ENCODE measurements at regions not wholly inside any gene's neighbourhood (a gene's known extent, or its start where the extent isn't known, plus 50 kb on each side); places are given as distances from the start of the nearest gene placed in this dataset.

GRCh38 chr1:69223156-69223555 is 344.6 kb upstream of the LRRC7 start:
- no peaks in the 10 kb centered on the region for H3K36me3 Mint-ChIP-seq
- ATAC-seq, result no peak
- H3K27ac Mint-ChIP-seq, result no peak overlapping the region
- no peak for DNase-seq (ENCODE audit: low spot score)
- H3K9me3 Mint-ChIP-seq, result no peaks in the 10 kb centered on the region
- H3K4me3 Mint-ChIP-seq, result no peak overlapping the region
- no peaks in the 10 kb centered on the region for H3K4me1 Mint-ChIP-seq (ENCODE audit: low read depth in 2 of 2)
- no peaks in the 10 kb centered on the region for H3K27me3 Mint-ChIP-seq

- ATAC-seq (no peak), DNase-seq (ENCODE audit: low spot score) (no peak)
- Mint-ChIP-seq H3K27me3 (no peaks in the 10 kb centered on the region), H3K36me3 (no peaks in the 10 kb centered on the region), H3K4me3 (no peak overlapping the region), H3K27ac (no peak overlapping the region), H3K9me3 (peaks cover 4% of the 10 kb centered on the region), H3K4me1 (ENCODE audit: low read depth in 2 of 2) (no peaks in the 10 kb centered on the region)
These were observed 339.2 kb upstream of the LRRC7 start for GRCh38 chr1:69228501-69228900.

GRCh38 chr1:69230208-69230607 is 337.5 kb upstream of the LRRC7 start:
- no peak for DNase-seq (ENCODE audit: low spot score)
- Mint-ChIP-seq H3K9me3 (peaks cover 15% of the 10 kb centered on the region), H3K4me3 (no peak overlapping the region), H3K36me3 (no peaks in the 10 kb centered on the region), H3K27ac (no peak overlapping the region), H3K4me1 (ENCODE audit: low read depth in 2 of 2) (no peaks in the 10 kb centered on the region), H3K27me3 (no peaks in the 10 kb centered on the region)
- no peak for ATAC-seq

- Mint-ChIP-seq H3K27me3 (no peaks in the 10 kb centered on the region), H3K27ac (no peak overlapping the region), H3K4me1 (ENCODE audit: low read depth in 2 of 2) (no peaks in the 10 kb centered on the region), H3K36me3 (no peaks in the 10 kb centered on the region), H3K4me3 (no peak overlapping the region), H3K9me3 (peaks cover 22% of the 10 kb centered on the region)
- DNase-seq (ENCODE audit: low spot score) (no peak), ATAC-seq (no peak)
These were observed 334.3 kb upstream of the LRRC7 start for GRCh38 chr1:69233463-69233862.

GRCh38 chr1:69244211-69244610 is 323.5 kb upstream of the LRRC7 start:
- peaks cover 15% of the 10 kb centered on the region for H3K9me3 Mint-ChIP-seq
- H3K4me3 Mint-ChIP-seq, result no peak overlapping the region
- DNase-seq (ENCODE audit: low spot score), result no peak
- no peak overlapping the region for H3K27ac Mint-ChIP-seq
- H3K36me3 Mint-ChIP-seq, result peaks cover 5% of the 10 kb centered on the region
- no peaks in the 10 kb centered on the region for H3K27me3 Mint-ChIP-seq
- H3K4me1 Mint-ChIP-seq (ENCODE audit: low read depth in 2 of 2), result no peaks in the 10 kb centered on the region
- ATAC-seq, result no peak

GRCh38 chr1:69246109-69246508 is 321.6 kb upstream of the LRRC7 start:
- Mint-ChIP-seq H3K4me1 (ENCODE audit: low read depth in 2 of 2) (no peaks in the 10 kb centered on the region), H3K36me3 (peaks cover 7% of the 10 kb centered on the region), H3K27me3 (no peaks in the 10 kb centered on the region), H3K4me3 (no peak overlapping the region), H3K9me3 (peaks cover 22% of the 10 kb centered on the region), H3K27ac (no peak overlapping the region)
- ATAC-seq, result no peak
- DNase-seq (ENCODE audit: low spot score), result no peak

- Mint-ChIP-seq H3K27ac (no peak overlapping the region), H3K4me3 (no peak overlapping the region), H3K4me1 (ENCODE audit: low read depth in 2 of 2) (no peaks in the 10 kb centered on the region), H3K36me3 (peaks cover 7% of the 10 kb centered on the region), H3K27me3 (no peaks in the 10 kb centered on the region), H3K9me3 (peaks cover 22% of the 10 kb centered on the region)
- DNase-seq (ENCODE audit: low spot score), result no peak
- ATAC-seq, result no peak
These were observed 321.0 kb upstream of the LRRC7 start for GRCh38 chr1:69246710-69247109.

GRCh38 chr1:69252696-69253095 is 315.0 kb upstream of the LRRC7 start:
- DNase-seq (ENCODE audit: low spot score), result no peak
- ATAC-seq, result no peak
- Mint-ChIP-seq H3K36me3 (peaks cover 10% of the 10 kb centered on the region), H3K27ac (no peak overlapping the region), H3K4me1 (ENCODE audit: low read depth in 2 of 2) (no peaks in the 10 kb centered on the region), H3K4me3 (no peak overlapping the region), H3K27me3 (no peaks in the 10 kb centered on the region), H3K9me3 (peaks cover 15% of the 10 kb centered on the region)

- H3K27ac Mint-ChIP-seq, result no peak overlapping the region
- H3K27me3 Mint-ChIP-seq, result no peaks in the 10 kb centered on the region
- peaks cover 6% of the 10 kb centered on the region for H3K9me3 Mint-ChIP-seq
- H3K36me3 Mint-ChIP-seq, result peaks cover 4% of the 10 kb centered on the region
- ATAC-seq, result no peak
- no peak for DNase-seq (ENCODE audit: low spot score)
- no peaks in the 10 kb centered on the region for H3K4me1 Mint-ChIP-seq (ENCODE audit: low read depth in 2 of 2)
- H3K4me3 Mint-ChIP-seq, result no peak overlapping the region
These were observed 311.7 kb upstream of the LRRC7 start for GRCh38 chr1:69256036-69256435.

GRCh38 chr1:69258842-69259241 is 308.9 kb upstream of the LRRC7 start:
- H3K4me1 Mint-ChIP-seq (ENCODE audit: low read depth in 2 of 2), result no peaks in the 10 kb centered on the region
- no peaks in the 10 kb centered on the region for H3K27me3 Mint-ChIP-seq
- H3K9me3 Mint-ChIP-seq, result peaks cover 13% of the 10 kb centered on the region
- peaks cover 9% of the 10 kb centered on the region for H3K36me3 Mint-ChIP-seq
- no peak for ATAC-seq
- no peak overlapping the region for H3K27ac Mint-ChIP-seq
- DNase-seq (ENCODE audit: low spot score), result no peak
- no peak overlapping the region for H3K4me3 Mint-ChIP-seq

- H3K27me3 Mint-ChIP-seq, result no peaks in the 10 kb centered on the region
- no peaks in the 10 kb centered on the region for H3K4me1 Mint-ChIP-seq (ENCODE audit: low read depth in 2 of 2)
- H3K27ac Mint-ChIP-seq, result no peak overlapping the region
- H3K9me3 Mint-ChIP-seq, result peaks cover 19% of the 10 kb centered on the region
- DNase-seq (ENCODE audit: low spot score), result no peak
- no peak overlapping the region for H3K4me3 Mint-ChIP-seq
- peaks cover 9% of the 10 kb centered on the region for H3K36me3 Mint-ChIP-seq
- ATAC-seq, result no peak
These were observed 303.8 kb upstream of the LRRC7 start for GRCh38 chr1:69263921-69264391.

GRCh38 chr1:69269491-69269890 is 298.2 kb upstream of the LRRC7 start:
- H3K4me3 Mint-ChIP-seq, result no peak overlapping the region
- H3K27me3 Mint-ChIP-seq, result no peaks in the 10 kb centered on the region
- ATAC-seq (no peak), DNase-seq (ENCODE audit: low spot score) (no peak)
- no peaks in the 10 kb centered on the region for H3K4me1 Mint-ChIP-seq (ENCODE audit: low read depth in 2 of 2)
- no peaks in the 10 kb centered on the region for H3K36me3 Mint-ChIP-seq
- no peak overlapping the region for H3K27ac Mint-ChIP-seq
- H3K9me3 Mint-ChIP-seq, result peaks cover 11% of the 10 kb centered on the region

GRCh38 chr1:69271587-69272125 is 296.1 kb upstream of the LRRC7 start:
- Mint-ChIP-seq H3K36me3 (no peaks in the 10 kb centered on the region), H3K27me3 (no peaks in the 10 kb centered on the region), H3K4me1 (ENCODE audit: low read depth in 2 of 2) (no peaks in the 10 kb centered on the region), H3K27ac (no peak overlapping the region), H3K9me3 (peaks cover 20% of the 10 kb centered on the region), H3K4me3 (no peak overlapping the region)
- DNase-seq (ENCODE audit: low spot score), result no peak
- no peak for ATAC-seq

GRCh38 chr1:69272684-69273083 is 295.0 kb upstream of the LRRC7 start:
- Mint-ChIP-seq H3K36me3 (no peaks in the 10 kb centered on the region), H3K4me1 (ENCODE audit: low read depth in 2 of 2) (no peaks in the 10 kb centered on the region), H3K27me3 (no peaks in the 10 kb centered on the region), H3K4me3 (no peak overlapping the region), H3K9me3 (peaks cover 22% of the 10 kb centered on the region), H3K27ac (no peak overlapping the region)
- no peak for ATAC-seq
- no peak for DNase-seq (ENCODE audit: low spot score)

- no peak for DNase-seq (ENCODE audit: low spot score)
- no peaks in the 10 kb centered on the region for H3K27me3 Mint-ChIP-seq
- H3K4me1 Mint-ChIP-seq (ENCODE audit: low read depth in 2 of 2), result no peaks in the 10 kb centered on the region
- H3K27ac Mint-ChIP-seq, result no peak overlapping the region
- no peak for ATAC-seq
- H3K4me3 Mint-ChIP-seq, result no peak overlapping the region
- peaks cover 23% of the 10 kb centered on the region for H3K9me3 Mint-ChIP-seq
- no peaks in the 10 kb centered on the region for H3K36me3 Mint-ChIP-seq
These were observed 288.8 kb upstream of the LRRC7 start for GRCh38 chr1:69278923-69279322.
